NCI-H1694 (cell line): ENCODE measurements at regions not wholly inside any gene's neighbourhood (a gene's known extent, or its start where the extent isn't known, plus 50 kb on each side); places are given as distances from the start of the nearest gene placed in this dataset.

Experiments used
- DNase-seq: peaks from one replicate; lab custom pipeline; 2025; lab: John Stamatoyannopoulos, UW

- DNase-seq, result no peak
Observed at GRCh38 chr3:59542276-59542675, 492.5 kb upstream of the CFAP20DC start.

GRCh38 chr3:59540696-59541095, 490.9 kb upstream of the CFAP20DC start:
- DNase-seq, result no peak

GRCh38 chr3:59540241-59540640, 490.4 kb upstream of the CFAP20DC start:
- DNase-seq, result no peak

- no peak for DNase-seq
Observed at GRCh38 chr3:59538753-59539432, 489.1 kb upstream of the CFAP20DC start.

- no peak for DNase-seq
Observed at GRCh38 chr3:59535791-59536221, 486.0 kb upstream of the CFAP20DC start.

GRCh38 chr3:59531994-59532393, 482.2 kb upstream of the CFAP20DC start:
- no peak for DNase-seq

GRCh38 chr3:59531066-59531745, 481.4 kb upstream of the CFAP20DC start:
- no peak for DNase-seq

- no peak for DNase-seq
Observed at GRCh38 chr3:59528251-59528650, 478.4 kb upstream of the CFAP20DC start.

- DNase-seq, result no peak
Observed at GRCh38 chr3:59527493-59527892, 477.7 kb upstream of the CFAP20DC start.

GRCh38 chr3:59526999-59527398, 477.2 kb upstream of the CFAP20DC start:
- no peak for DNase-seq

GRCh38 chr3:59522550-59522949, 472.7 kb upstream of the CFAP20DC start:
- DNase-seq, result no peak

GRCh38 chr3:59519094-59519493, 469.3 kb upstream of the CFAP20DC start:
- DNase-seq, result no peak

GRCh38 chr3:59518283-59519055, 468.6 kb upstream of the CFAP20DC start:
- DNase-seq, result no peak

- DNase-seq, result no peak
Observed at GRCh38 chr3:59517388-59517787, 467.6 kb upstream of the CFAP20DC start.

GRCh38 chr3:59515966-59516365, 466.1 kb upstream of the CFAP20DC start:
- DNase-seq, result no peak

GRCh38 chr3:59514865-59515482, 465.1 kb upstream of the CFAP20DC start:
- no peak for DNase-seq

GRCh38 chr3:59513570-59513969, 463.7 kb upstream of the CFAP20DC start:
- no peak for DNase-seq

GRCh38 chr3:59512066-59512465, 462.2 kb upstream of the CFAP20DC start:
- no peak for DNase-seq

- no peak for DNase-seq
Observed at GRCh38 chr3:59510576-59510975, 460.8 kb upstream of the CFAP20DC start.

- DNase-seq, result no peak
Observed at GRCh38 chr3:59508273-59508672, 458.4 kb upstream of the CFAP20DC start.

- DNase-seq, result no peak
Observed at GRCh38 chr3:59506191-59506590, 456.4 kb upstream of the CFAP20DC start.

- no peak for DNase-seq
Observed at GRCh38 chr3:59503441-59503840, 453.6 kb upstream of the CFAP20DC start.

- DNase-seq, result no peak
Observed at GRCh38 chr3:59502806-59503205, 453.0 kb upstream of the CFAP20DC start.
